HEK293T (cell line): ENCODE measurements at regions not wholly inside any gene's neighbourhood (a gene's known extent, or its start where the extent isn't known, plus 50 kb on each side); places are given as distances from the start of the nearest gene placed in this dataset.

Experiments
- ARNT ChIP-seq: fragments of 450-650 bp; IDR thresholded peaks from 2 replicates; pipeline ENCODE4 v1.6.1; 2017; ENCODE audit warnings: mild to moderate bottlenecking
- BHLHE40 ChIP-seq: fragments of 450-650 bp; IDR thresholded peaks from 2 replicates; pipeline ENCODE4 v1.6.1; 2016; ENCODE audit warnings: mild to moderate bottlenecking, moderate library complexity, borderline replicate concordance
- CTBP1 ChIP-seq: fragments of 450-650 bp; IDR thresholded peaks from 2 replicates; pipeline ENCODE4 v1.6.1; 2016; ENCODE audit warnings: borderline replicate concordance
- ELF4 ChIP-seq: fragments of 450-650 bp; IDR thresholded peaks from 2 replicates; pipeline ENCODE4 v1.6.1; 2017; ENCODE audit warnings: antibody characterized with exemption
- FOXA1 ChIP-seq: fragments of 450-650 bp; IDR thresholded peaks from 2 replicates; pipeline ENCODE4 v1.6.1; 2016; ENCODE audit warnings: mild to moderate bottlenecking
- FOXK2 ChIP-seq: fragments of 450-650 bp; IDR thresholded peaks from 2 replicates; pipeline ENCODE4 v1.6.1; 2016; ENCODE audit warnings: mild to moderate bottlenecking
- FOXM1 ChIP-seq: fragments of 450-650 bp; IDR thresholded peaks from 2 replicates; pipeline ENCODE4 v1.6.1; 2017; ENCODE audit warnings: mild to moderate bottlenecking, borderline replicate concordance
- L3MBTL2 ChIP-seq: fragments of 450-650 bp; conservative IDR thresholded peaks from 2 replicates; pipeline ENCODE4 v1.6.1; 2016; ENCODE audit warnings: mild to moderate bottlenecking
- LEF1 ChIP-seq: fragments of 450-650 bp; IDR thresholded peaks from 2 replicates; pipeline ENCODE4 v1.6.1; 2017; ENCODE audit warnings: mild to moderate bottlenecking, borderline replicate concordance
- SP1 ChIP-seq: fragments of 450-650 bp; IDR thresholded peaks from 2 replicates; pipeline ENCODE4 v1.6.1; 2017
- SUZ12 ChIP-seq: fragments of 450-650 bp; IDR thresholded peaks from 2 replicates; pipeline ENCODE4 v1.6.1; 2016; ENCODE audit warnings: mild to moderate bottlenecking
- TARDBP ChIP-seq: fragments of 450-650 bp; IDR thresholded peaks from 2 replicates; pipeline ENCODE4 v1.6.1; 2016
- ZNF384 ChIP-seq: fragments of 450-650 bp; IDR thresholded peaks from 2 replicates; pipeline ENCODE4 v1.6.1; 2016
- TF ChIP-seq, protein P1 (sequence below): fragments of 450-650 bp; IDR thresholded peaks from 2 replicates; pipeline ENCODE4 v1.6.1; 2016

DNA sequence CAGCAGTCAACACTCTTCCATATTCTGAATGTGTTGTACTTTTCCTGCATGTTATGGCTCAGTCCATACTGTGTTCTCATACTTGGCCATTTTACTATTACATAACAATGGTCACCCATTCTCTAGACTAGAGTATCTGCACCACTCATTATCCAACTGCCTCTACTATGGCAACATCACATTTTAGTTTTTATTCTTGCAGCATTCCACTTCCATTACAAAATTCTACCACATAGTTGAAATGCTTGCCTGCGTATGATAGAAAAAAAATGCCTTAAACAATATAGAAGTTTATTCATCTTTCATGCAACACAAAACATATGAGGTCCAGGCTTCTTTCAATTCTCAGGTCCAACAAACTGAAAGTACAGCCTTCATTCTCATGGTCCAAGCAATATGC, 128.0 kb downstream of the TENT5A start:
- TF ChIP-seq SUZ12 (no peak), FOXM1 (no peak), FOXA1 (no peak), SP1 (no peak), L3MBTL2 (no peak), ZNF384 (no peak), TARDBP (no peak), FOXK2 (no peak), BHLHE40 (no peak), ARNT (no peak), CTBP1 (no peak), ELF4 (no peak), LEF1 (no peak)
- TF ChIP-seq, protein P1, sequence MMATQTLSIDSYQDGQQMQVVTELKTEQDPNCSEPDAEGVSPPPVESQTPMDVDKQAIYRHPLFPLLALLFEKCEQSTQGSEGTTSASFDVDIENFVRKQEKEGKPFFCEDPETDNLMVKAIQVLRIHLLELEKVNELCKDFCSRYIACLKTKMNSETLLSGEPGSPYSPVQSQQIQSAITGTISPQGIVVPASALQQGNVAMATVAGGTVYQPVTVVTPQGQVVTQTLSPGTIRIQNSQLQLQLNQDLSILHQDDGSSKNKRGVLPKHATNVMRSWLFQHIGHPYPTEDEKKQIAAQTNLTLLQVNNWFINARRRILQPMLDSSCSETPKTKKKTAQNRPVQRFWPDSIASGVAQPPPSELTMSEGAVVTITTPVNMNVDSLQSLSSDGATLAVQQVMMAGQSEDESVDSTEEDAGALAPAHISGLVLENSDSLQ = no peak
